ENCODE measurements at regions not wholly inside any gene's neighbourhood (a gene's known extent, or its start where the extent isn't known, plus 50 kb on each side); places are given as distances from the start of the nearest gene placed in this dataset.

- no peak overlapping the region for H3K27ac Mint-ChIP-seq
- H3K36me3 Mint-ChIP-seq: no peaks in the 10 kb centered on the region
- no peaks in the 10 kb centered on the region for H3K4me1 Mint-ChIP-seq
These were observed 174.2 kb upstream of the NFIA start for GRCh38 chr1:60908159-60908558.

GRCh38 chr1:60906526-60906925 is 175.8 kb upstream of the NFIA start:
- ATAC-seq (ENCODE audit: low read depth in 2 of 2): no peak
- no peak overlapping the region for H3K27ac Mint-ChIP-seq
- no peak overlapping the region for H3K4me3 Mint-ChIP-seq
- peaks cover 0 to 5% (median 0%) of the 10 kb centered on the region in 7 donors for H3K9me3 Mint-ChIP-seq
- H3K36me3 Mint-ChIP-seq: no peaks in the 10 kb centered on the region
- no peaks in the 10 kb centered on the region for H3K4me1 Mint-ChIP-seq
- no peak for DNase-seq
- H3K27me3 Mint-ChIP-seq: no peaks in the 10 kb centered on the region

More at GRCh38 chr1:60908159-60908558, 174.2 kb upstream of the NFIA start:
- Mint-ChIP-seq H3K9me3 (peaks cover 0 to 5% (median 0%) of the 10 kb centered on the region in 7 donors), H3K4me3 (no peak overlapping the region), H3K27me3 (no peaks in the 10 kb centered on the region)
- DNase-seq (no peak), ATAC-seq (ENCODE audit: low read depth in 2 of 2) (no peak)

GRCh38 chr1:60906039-60906438 is 176.3 kb upstream of the NFIA start:
- no peaks in the 10 kb centered on the region for H3K27me3 Mint-ChIP-seq
- ATAC-seq (ENCODE audit: low read depth in 2 of 2) (no peak), DNase-seq (no peak)
- no peaks in the 10 kb centered on the region for H3K36me3 Mint-ChIP-seq
- no peak overlapping the region for H3K4me3 Mint-ChIP-seq
- H3K9me3 Mint-ChIP-seq: peaks cover 0 to 5% (median 0%) of the 10 kb centered on the region in 7 donors
- no peaks in the 10 kb centered on the region for H3K4me1 Mint-ChIP-seq
- H3K27ac Mint-ChIP-seq: no peak overlapping the region

- no peaks in the 10 kb centered on the region for H3K36me3 Mint-ChIP-seq
- no peak for DNase-seq
These were observed 178.1 kb upstream of the NFIA start for GRCh38 chr1:60904099-60904851.

GRCh38 chr1:60903591-60903990 is 178.8 kb upstream of the NFIA start:
- no peaks in the 10 kb centered on the region for H3K4me1 Mint-ChIP-seq
- DNase-seq (no peak), ATAC-seq (ENCODE audit: low read depth in 2 of 2) (no peak)
- no peak overlapping the region for H3K4me3 Mint-ChIP-seq
- no peaks in the 10 kb centered on the region for H3K9me3 Mint-ChIP-seq
- H3K27me3 Mint-ChIP-seq: no peaks in the 10 kb centered on the region
- no peaks in the 10 kb centered on the region for H3K36me3 Mint-ChIP-seq
- no peak overlapping the region for H3K27ac Mint-ChIP-seq

More at GRCh38 chr1:60904099-60904851, 178.1 kb upstream of the NFIA start:
- Mint-ChIP-seq H3K4me1 (no peaks in the 10 kb centered on the region), H3K27ac (no peak overlapping the region), H3K4me3 (no peak overlapping the region), H3K27me3 (no peaks in the 10 kb centered on the region), H3K9me3 (no peaks in the 10 kb centered on the region)
- ATAC-seq (ENCODE audit: low read depth in 2 of 2): no peak

- no peak overlapping the region for H3K27ac Mint-ChIP-seq
- peaks cover 0 to 3% (median 0%) of the 10 kb centered on the region in 3 donors for H3K27me3 Mint-ChIP-seq
- no peak overlapping the region for H3K4me3 Mint-ChIP-seq
- no peak for ATAC-seq (ENCODE audit: low read depth in 2 of 2)
- no peaks in the 10 kb centered on the region for H3K4me1 Mint-ChIP-seq
- H3K36me3 Mint-ChIP-seq: no peaks in the 10 kb centered on the region
- no peak for DNase-seq
- H3K9me3 Mint-ChIP-seq: no peaks in the 10 kb centered on the region
These were observed 182.9 kb upstream of the NFIA start for GRCh38 chr1:60899464-60899863.

- peaks cover 0 to 3% (median 0%) of the 10 kb centered on the region in 3 donors for H3K27me3 Mint-ChIP-seq
- no peak for ATAC-seq (ENCODE audit: low read depth in 2 of 2)
- H3K27ac Mint-ChIP-seq: no peak overlapping the region
- no peaks in the 10 kb centered on the region for H3K4me1 Mint-ChIP-seq
- H3K9me3 Mint-ChIP-seq: no peaks in the 10 kb centered on the region
- no peak overlapping the region for H3K4me3 Mint-ChIP-seq
- no peaks in the 10 kb centered on the region for H3K36me3 Mint-ChIP-seq
- DNase-seq: no peak
These were observed 183.4 kb upstream of the NFIA start for GRCh38 chr1:60898987-60899386.

- DNase-seq (no peak), ATAC-seq (ENCODE audit: low read depth in 2 of 2) (no peak)
- Mint-ChIP-seq H3K27ac (no peak overlapping the region), H3K27me3 (peaks cover 0 to 3% (median 0%) of the 10 kb centered on the region in 3 donors), H3K4me1 (no peaks in the 10 kb centered on the region), H3K9me3 (no peaks in the 10 kb centered on the region), H3K36me3 (no peaks in the 10 kb centered on the region), H3K4me3 (no peak overlapping the region)
These were observed 183.9 kb upstream of the NFIA start for GRCh38 chr1:60898413-60898812.

GRCh38 chr1:60896701-60897363 is 185.5 kb upstream of the NFIA start:
- H3K9me3 Mint-ChIP-seq: no peaks in the 10 kb centered on the region
- no peak for DNase-seq
- no peak overlapping the region for H3K4me3 Mint-ChIP-seq
- no peaks in the 10 kb centered on the region for H3K4me1 Mint-ChIP-seq
- H3K27me3 Mint-ChIP-seq: peaks cover 0 to 3% (median 0%) of the 10 kb centered on the region in 3 donors
- no peak for ATAC-seq (ENCODE audit: low read depth in 2 of 2)
- H3K36me3 Mint-ChIP-seq: no peaks in the 10 kb centered on the region
- H3K27ac Mint-ChIP-seq: no peak overlapping the region

- Mint-ChIP-seq H3K4me3 (no peak overlapping the region), H3K9me3 (no peaks in the 10 kb centered on the region), H3K4me1 (no peaks in the 10 kb centered on the region), H3K27me3 (peaks cover 0 to 3% (median 0%) of the 10 kb centered on the region in 3 donors), H3K27ac (no peak overlapping the region), H3K36me3 (no peaks in the 10 kb centered on the region)
- DNase-seq: no peak
- no peak for ATAC-seq (ENCODE audit: low read depth in 2 of 2)
These were observed 186.7 kb upstream of the NFIA start for GRCh38 chr1:60895701-60896100.

GRCh38 chr1:60895252-60895651 is 187.1 kb upstream of the NFIA start:
- Mint-ChIP-seq H3K9me3 (no peaks in the 10 kb centered on the region), H3K27ac (no peak overlapping the region), H3K27me3 (peaks cover 0 to 3% (median 0%) of the 10 kb centered on the region in 3 donors), H3K4me1 (no peaks in the 10 kb centered on the region), H3K4me3 (no peak overlapping the region), H3K36me3 (no peaks in the 10 kb centered on the region)
- ATAC-seq (ENCODE audit: low read depth in 2 of 2) (no peak), DNase-seq (no peak)

- H3K27ac Mint-ChIP-seq: no peak overlapping the region
- no peaks in the 10 kb centered on the region for H3K9me3 Mint-ChIP-seq
- ATAC-seq (ENCODE audit: low read depth in 2 of 2) (no peak), DNase-seq (no peak)
- no peak overlapping the region for H3K4me3 Mint-ChIP-seq
- peaks cover 0 to 3% (median 0%) of the 10 kb centered on the region in 3 donors for H3K27me3 Mint-ChIP-seq
- H3K36me3 Mint-ChIP-seq: no peaks in the 10 kb centered on the region
- no peaks in the 10 kb centered on the region for H3K4me1 Mint-ChIP-seq
These were observed 187.6 kb upstream of the NFIA start for GRCh38 chr1:60894741-60895140.

- no peaks in the 10 kb centered on the region for H3K36me3 Mint-ChIP-seq
- no peaks in the 10 kb centered on the region for H3K4me1 Mint-ChIP-seq
- H3K27ac Mint-ChIP-seq: no peak overlapping the region
- H3K4me3 Mint-ChIP-seq: no peak overlapping the region
- H3K9me3 Mint-ChIP-seq: no peaks in the 10 kb centered on the region
- ATAC-seq (ENCODE audit: low read depth in 2 of 2): no peak
- peaks cover 0 to 3% (median 0%) of the 10 kb centered on the region in 3 donors for H3K27me3 Mint-ChIP-seq
- DNase-seq: no peak
These were observed 188.2 kb upstream of the NFIA start for GRCh38 chr1:60894130-60894529.

All from naive B cell (primary cell).